Ovary (tissue), 3 donors: ENCODE measurements at regions not wholly inside any gene's neighbourhood (a gene's known extent, or its start where the extent isn't known, plus 50 kb on each side); places are given as distances from the start of the nearest gene placed in this dataset.

ENCODE experiments used
- EP300 ChIP-seq: sonication (generic); formaldehyde crosslinking; IDR thresholded peaks from one replicate; pipeline ENCODE4 v1.6.1; 2017; ENCODE audit warnings: antibody characterized with exemption
- POLR2A ChIP-seq: fragments of 450-650 bp; IDR thresholded peaks from one replicate; pipeline ENCODE4 v1.6.1; 2017; ENCODE audit warnings: antibody characterized with exemption, mild to moderate bottlenecking, moderate library complexity
- TF ChIP-seq, protein P1 (sequence below), 3 donors: fragments of 450-650 bp in 2 of 3; fragments of 200-600 bp in 1 of 3; IDR thresholded peaks; one replicate each; pipeline versions ENCODE4 v1.5.1 to v1.8.0; 2016 to 2022; ENCODE audit warnings: antibody characterized with exemption in 3 of 3, mild to moderate bottlenecking in 1 of 3
- donor health status: DM: no; HTN: no; CAD: no.

DNA sequence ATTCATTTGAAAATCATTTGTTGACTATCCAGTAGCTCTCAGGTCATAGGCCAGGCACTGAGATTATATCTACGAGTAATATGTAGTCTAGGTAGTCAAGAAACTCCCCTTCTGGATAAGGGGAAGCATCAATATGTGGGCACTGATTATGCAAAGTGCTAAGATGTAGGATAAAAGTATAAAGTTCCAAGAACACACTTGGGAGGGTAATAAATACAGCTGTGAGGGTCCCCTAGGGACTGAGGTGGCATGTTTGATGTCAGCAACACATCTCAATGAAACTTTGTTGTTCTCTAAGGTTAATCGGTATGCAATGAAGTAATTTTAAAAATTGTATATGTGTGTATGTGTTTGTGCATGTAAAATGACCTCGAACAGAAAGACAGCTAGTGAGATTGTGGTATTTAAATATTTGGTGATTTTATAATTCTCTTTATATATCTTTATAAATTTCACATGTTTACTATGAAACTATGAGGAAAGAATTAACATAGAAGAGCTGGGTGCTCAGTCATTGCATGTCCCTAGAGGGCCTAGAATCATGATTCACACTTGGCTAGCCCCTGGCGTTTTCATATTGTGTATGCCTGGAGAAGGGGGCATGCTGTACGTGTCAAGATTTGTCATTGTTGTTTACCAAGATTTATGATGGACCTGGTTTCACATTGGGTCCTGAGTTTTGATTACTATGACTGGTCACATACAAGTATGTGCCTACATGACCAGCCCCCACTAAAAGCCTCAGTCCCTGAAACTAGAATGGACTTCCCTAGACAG, 140.1 kb upstream of the DUSP10 start:
- TF ChIP-seq POLR2A (no peak), EP300 (no peak)
- TF ChIP-seq, protein P1, sequence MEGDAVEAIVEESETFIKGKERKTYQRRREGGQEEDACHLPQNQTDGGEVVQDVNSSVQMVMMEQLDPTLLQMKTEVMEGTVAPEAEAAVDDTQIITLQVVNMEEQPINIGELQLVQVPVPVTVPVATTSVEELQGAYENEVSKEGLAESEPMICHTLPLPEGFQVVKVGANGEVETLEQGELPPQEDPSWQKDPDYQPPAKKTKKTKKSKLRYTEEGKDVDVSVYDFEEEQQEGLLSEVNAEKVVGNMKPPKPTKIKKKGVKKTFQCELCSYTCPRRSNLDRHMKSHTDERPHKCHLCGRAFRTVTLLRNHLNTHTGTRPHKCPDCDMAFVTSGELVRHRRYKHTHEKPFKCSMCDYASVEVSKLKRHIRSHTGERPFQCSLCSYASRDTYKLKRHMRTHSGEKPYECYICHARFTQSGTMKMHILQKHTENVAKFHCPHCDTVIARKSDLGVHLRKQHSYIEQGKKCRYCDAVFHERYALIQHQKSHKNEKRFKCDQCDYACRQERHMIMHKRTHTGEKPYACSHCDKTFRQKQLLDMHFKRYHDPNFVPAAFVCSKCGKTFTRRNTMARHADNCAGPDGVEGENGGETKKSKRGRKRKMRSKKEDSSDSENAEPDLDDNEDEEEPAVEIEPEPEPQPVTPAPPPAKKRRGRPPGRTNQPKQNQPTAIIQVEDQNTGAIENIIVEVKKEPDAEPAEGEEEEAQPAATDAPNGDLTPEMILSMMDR (IDR thresholded peaks at IDR 0.05) = no peak
